Glutamatergic neuron (in vitro differentiated cells): ENCODE measurements at regions not wholly inside any gene's neighbourhood (a gene's known extent, or its start where the extent isn't known, plus 50 kb on each side); places are given as distances from the start of the nearest gene placed in this dataset. TPM values are rescaled to one million over a fixed set of nuclear protein-coding genes. Genes with fewer than 3 reads are reported as not detected.

ENCODE experiments used
- DNase-seq: peaks from one replicate; pipeline ENCODE4 v3.0.0; 2022
- H3K27ac Mint-ChIP-seq: one replicate; pipeline ENCODE4 v1.8.0; 2020; ENCODE audit warnings: mild to moderate bottlenecking, mixed read lengths, inconsistent platforms; ENCODE audit not compliant: unreplicated experiment
- H3K27me3 Mint-ChIP-seq: one replicate; pipeline ENCODE4 v1.8.0; 2020; ENCODE audit warnings: mild to moderate bottlenecking, moderate library complexity, mixed read lengths, inconsistent platforms; ENCODE audit not compliant: unreplicated experiment
- H3K36me3 Mint-ChIP-seq: one replicate; pipeline ENCODE4 v1.8.0; 2020; ENCODE audit warnings: mild to moderate bottlenecking, mixed read lengths, inconsistent platforms; ENCODE audit not compliant: unreplicated experiment
- H3K4me1 Mint-ChIP-seq: one replicate; pipeline ENCODE4 v1.8.0; 2020; ENCODE audit warnings: mild to moderate bottlenecking, low read depth, mixed read lengths, inconsistent platforms; ENCODE audit not compliant: unreplicated experiment
- H3K4me3 Mint-ChIP-seq: one replicate; pipeline ENCODE4 v1.8.0; 2020; ENCODE audit warnings: mild to moderate bottlenecking, mixed read lengths, inconsistent platforms; ENCODE audit not compliant: unreplicated experiment
- H3K9me3 Mint-ChIP-seq: one replicate; pipeline ENCODE4 v1.8.0; 2020; ENCODE audit warnings: mild to moderate bottlenecking, moderate library complexity, mixed read lengths, inconsistent platforms; ENCODE audit not compliant: unreplicated experiment
- microRNA-seq: library from miRNA; unstranded; fragments of <30 nt; microRNA quantifications from one replicate; pipeline ENCODE4, GENCODE V29; 2020; ENCODE audit not compliant: unreplicated experiment
- TF ChIP-seq, protein P1 (sequence below): fragments of 200-600 bp; sonication (generic); IDR thresholded peaks from one replicate; pipeline ENCODE4 v1.5.0; 2021; ENCODE audit not compliant: partially characterized antibody, unreplicated experiment

DNA sequence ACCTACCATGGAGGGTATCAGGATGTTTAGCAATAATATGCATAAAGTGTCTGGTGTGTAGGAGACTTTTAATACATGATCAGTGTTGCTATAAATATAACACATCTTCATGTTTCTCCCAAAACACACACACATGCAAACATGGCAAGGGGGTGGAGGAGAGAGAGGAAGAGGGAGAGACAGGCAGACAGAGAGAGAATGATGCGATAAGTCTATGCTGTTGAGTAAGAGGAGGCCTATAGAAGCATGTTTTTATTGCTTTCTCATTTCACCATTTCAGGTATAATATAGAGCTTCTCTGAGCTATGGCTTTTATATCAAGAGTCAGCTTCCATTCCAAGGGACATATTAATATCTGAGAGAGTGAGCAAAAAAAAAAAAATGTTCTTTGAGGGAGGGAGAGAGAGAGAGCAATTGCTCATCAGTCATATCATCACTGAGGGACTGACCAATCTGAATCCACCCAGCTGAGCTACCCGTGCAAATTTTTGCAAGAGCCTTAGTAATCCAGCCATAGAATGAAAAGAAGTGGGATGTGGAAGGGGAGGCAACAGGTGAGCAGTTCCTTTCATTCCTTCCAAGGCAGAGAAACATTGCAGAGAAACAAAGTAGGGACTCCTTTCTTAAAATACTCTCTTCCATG, 54.8 kb upstream of the RASSF8 start:
- TF ChIP-seq, protein P1, sequence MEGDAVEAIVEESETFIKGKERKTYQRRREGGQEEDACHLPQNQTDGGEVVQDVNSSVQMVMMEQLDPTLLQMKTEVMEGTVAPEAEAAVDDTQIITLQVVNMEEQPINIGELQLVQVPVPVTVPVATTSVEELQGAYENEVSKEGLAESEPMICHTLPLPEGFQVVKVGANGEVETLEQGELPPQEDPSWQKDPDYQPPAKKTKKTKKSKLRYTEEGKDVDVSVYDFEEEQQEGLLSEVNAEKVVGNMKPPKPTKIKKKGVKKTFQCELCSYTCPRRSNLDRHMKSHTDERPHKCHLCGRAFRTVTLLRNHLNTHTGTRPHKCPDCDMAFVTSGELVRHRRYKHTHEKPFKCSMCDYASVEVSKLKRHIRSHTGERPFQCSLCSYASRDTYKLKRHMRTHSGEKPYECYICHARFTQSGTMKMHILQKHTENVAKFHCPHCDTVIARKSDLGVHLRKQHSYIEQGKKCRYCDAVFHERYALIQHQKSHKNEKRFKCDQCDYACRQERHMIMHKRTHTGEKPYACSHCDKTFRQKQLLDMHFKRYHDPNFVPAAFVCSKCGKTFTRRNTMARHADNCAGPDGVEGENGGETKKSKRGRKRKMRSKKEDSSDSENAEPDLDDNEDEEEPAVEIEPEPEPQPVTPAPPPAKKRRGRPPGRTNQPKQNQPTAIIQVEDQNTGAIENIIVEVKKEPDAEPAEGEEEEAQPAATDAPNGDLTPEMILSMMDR = no peak
- Mint-ChIP-seq H3K27me3 (no peaks in the 10 kb centered on the region), H3K9me3 (no peaks in the 10 kb centered on the region), H3K27ac (no peak overlapping the region), H3K4me1 (no peaks in the 10 kb centered on the region), H3K4me3 (no peak overlapping the region), H3K36me3 (no peaks in the 10 kb centered on the region)
- DNase-seq = no peak

DNA sequence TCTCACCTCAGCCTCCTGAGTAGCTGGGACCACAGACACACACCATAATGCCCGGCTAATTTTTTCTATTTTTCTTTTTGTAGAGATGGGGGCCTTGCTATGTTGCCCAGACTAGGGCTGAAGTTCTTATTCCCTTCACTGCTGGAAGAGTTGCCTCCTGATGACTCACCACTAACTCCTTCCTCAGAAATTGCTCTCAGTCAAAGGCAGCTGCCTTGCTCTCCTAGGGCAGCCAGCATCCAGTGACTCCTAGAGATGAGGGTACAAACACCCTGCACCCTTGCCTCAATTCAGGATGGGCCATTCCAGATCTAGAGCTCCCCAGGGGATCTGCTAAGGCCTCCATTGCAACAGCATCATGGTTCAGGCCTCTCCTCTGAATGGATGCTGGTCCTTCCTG, 54.0 kb upstream of the RASSF8 start:
- Mint-ChIP-seq H3K36me3 (no peaks in the 10 kb centered on the region), H3K27me3 (no peaks in the 10 kb centered on the region), H3K9me3 (no peaks in the 10 kb centered on the region), H3K4me3 (no peak overlapping the region), H3K27ac (no peak overlapping the region), H3K4me1 (no peaks in the 10 kb centered on the region)
- TF ChIP-seq, protein P1 = no peak
- DNase-seq = no peak

DNA sequence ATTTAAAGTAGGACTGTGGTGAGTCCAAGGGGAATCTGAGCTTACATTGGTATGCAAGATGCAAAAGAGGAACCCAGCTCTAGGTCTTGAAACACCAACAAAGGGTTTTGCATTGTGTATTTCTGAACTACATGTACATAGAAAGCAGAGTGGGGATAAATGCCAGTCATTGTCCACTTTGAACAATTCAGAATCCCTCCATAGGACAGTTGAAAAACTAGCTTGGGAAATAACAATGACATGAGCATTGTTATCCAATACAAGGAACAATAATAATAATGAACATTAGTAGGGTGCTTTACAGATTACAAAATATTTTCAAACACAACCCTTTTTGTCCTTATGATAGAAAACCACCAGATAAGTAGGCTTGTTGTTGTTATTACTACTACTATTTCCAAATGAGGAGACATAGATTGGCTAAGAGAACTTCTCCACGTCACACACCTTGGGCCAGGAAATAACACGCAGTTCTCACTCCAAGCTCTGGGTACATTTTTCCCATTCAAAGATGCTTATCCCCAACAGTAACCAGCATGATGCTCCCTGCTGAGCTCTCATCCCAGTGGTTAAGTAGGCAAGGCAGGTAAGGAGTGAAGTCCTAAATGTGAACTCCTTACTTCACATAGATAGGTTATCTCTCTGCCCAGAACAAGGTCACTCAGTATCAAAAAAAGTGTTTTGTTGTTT, 51.7 kb upstream of the RASSF8 start:
- H3K27ac Mint-ChIP-seq = no peak overlapping the region
- H3K4me1 Mint-ChIP-seq = no peaks in the 10 kb centered on the region
- DNase-seq = no peak
- no peak overlapping the region for H3K4me3 Mint-ChIP-seq
- no peaks in the 10 kb centered on the region for H3K27me3 Mint-ChIP-seq
- no peaks in the 10 kb centered on the region for H3K9me3 Mint-ChIP-seq
- H3K36me3 Mint-ChIP-seq = no peaks in the 10 kb centered on the region
- TF ChIP-seq, protein P1 = no peak

Small RNA genes in the stretch of these regions (microRNA-seq; reads per million reads assigned to microRNA genes)
- not detected for gene MIR4302
